GM12891 (cell line): ENCODE measurements at regions not wholly inside any gene's neighbourhood (a gene's known extent, or its start where the extent isn't known, plus 50 kb on each side); places are given as distances from the start of the nearest gene placed in this dataset.

Experiments used
- PAX5 ChIP-seq: IDR thresholded peaks from 2 replicates; pipeline ENCODE4 v1.6.1; 2011; ENCODE audit warnings: low read length, moderate library complexity, mild to moderate bottlenecking; ENCODE audit not compliant: insufficient read depth, severe bottlenecking
- POLR2A ChIP-seq: IDR thresholded peaks from 2 replicates; pipeline ENCODE4 v1.6.1; 2011; ENCODE audit warnings: low read depth, low read length, control low read depth
- POLR2AphosphoS5 ChIP-seq: IDR thresholded peaks from 2 replicates; pipeline ENCODE4 v1.6.1; 2011; ENCODE audit warnings: low read depth, low read length, control low read depth
- POU2F2 ChIP-seq: IDR thresholded peaks from 2 replicates; pipeline ENCODE4 v1.6.1; 2011; ENCODE audit warnings: low read depth, mild to moderate bottlenecking, control low read depth, low read length, moderate library complexity
- TAF1 ChIP-seq: IDR thresholded peaks from 2 replicates; pipeline ENCODE4 v1.6.1; 2011; ENCODE audit warnings: low read depth, low read length, control low read depth

GRCh38 chr1:244151537-244151936 is 100.5 kb downstream of the ZBTB18 start:
- no peak for TF ChIP-seq PAX5
- TF ChIP-seq POLR2AphosphoS5, result no peak
- TF ChIP-seq TAF1, result no peak
- no peak for TF ChIP-seq POLR2A
- no peak for TF ChIP-seq POU2F2
